ACC112 (cell line): ENCODE measurements at regions not wholly inside any gene's neighbourhood (a gene's known extent, or its start where the extent isn't known, plus 50 kb on each side); places are given as distances from the start of the nearest gene placed in this dataset.

Experiments
- H2AFZ ChIP-seq: fragments of 200-600 bp; sonication (generic); one replicate; pipeline ENCODE4 v1.6.0; 2017; ENCODE audit warnings: antibody characterized with exemption, low read length; ENCODE audit not compliant: unreplicated experiment
- H3K27ac ChIP-seq: fragments of 200-600 bp; sonication (generic); 2 replicates; pipeline ENCODE4 v1.5.1; 2014; ENCODE audit warnings: low read depth, mild to moderate bottlenecking, antibody characterized with exemption, low read length, moderate library complexity
- H3K27me3 ChIP-seq: fragments of 200-600 bp; sonication (generic); 2 replicates; pipeline ENCODE4 v1.6.1; 2014; ENCODE audit warnings: mild to moderate bottlenecking, antibody characterized with exemption, low read length, moderate library complexity, mixed read lengths; ENCODE audit not compliant: insufficient read depth
- H3K36me3 ChIP-seq: fragments of 200-600 bp; sonication (generic); 2 replicates; pipeline ENCODE4 v1.6.1; 2016; ENCODE audit warnings: mild to moderate bottlenecking, antibody characterized with exemption, low read length, moderate library complexity, mixed read lengths; ENCODE audit not compliant: insufficient read depth
- H3K4me1 ChIP-seq: fragments of 200-600 bp; sonication (generic); one replicate; pipeline ENCODE4 v1.6.1; 2016; ENCODE audit warnings: low read length, mixed read lengths; ENCODE audit not compliant: insufficient read depth, unreplicated experiment, control insufficient read depth
- H3K4me3 ChIP-seq: fragments of 200-600 bp; sonication (generic); 2 replicates; pipeline ENCODE4 v1.5.1; 2014; ENCODE audit warnings: mild to moderate bottlenecking, low read depth, low read length
- H3K79me2 ChIP-seq: fragments of 200-600 bp; sonication (generic); one replicate; pipeline ENCODE4 v1.6.0; 2016; ENCODE audit warnings: low read length; ENCODE audit not compliant: control insufficient read depth, unreplicated experiment, insufficient read depth

GRCh38 chr11:116071241-116071640 is 567.0 kb upstream of the CADM1 start:
- H3K27me3 ChIP-seq: no peaks in the 10 kb centered on the region
- H3K4me1 ChIP-seq: no peaks in the 10 kb centered on the region

DNA sequence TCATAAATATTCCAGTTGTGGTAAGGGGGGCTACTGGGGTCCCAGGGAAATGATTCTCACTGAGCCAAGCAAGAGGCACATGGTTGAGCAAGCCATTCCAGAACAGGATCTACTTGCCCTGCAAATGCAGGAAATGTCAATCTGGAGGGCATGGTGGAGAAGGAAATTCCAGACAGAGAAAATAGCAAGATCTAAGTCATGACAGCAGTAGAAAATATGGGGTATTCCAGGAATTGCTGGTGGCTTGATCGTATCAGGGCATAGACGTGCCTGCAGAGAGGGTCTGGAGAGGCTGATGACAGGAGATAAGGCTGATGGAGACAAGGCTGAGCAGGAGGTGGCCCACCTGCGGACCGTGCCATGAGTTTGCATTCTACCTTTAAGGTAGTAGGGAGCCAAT is 566.3 kb upstream of the CADM1 start:
- Histone ChIP-seq H2AFZ (no peak overlapping the region), H3K4me1 (no peaks in the 10 kb centered on the region), H3K79me2 (no peaks in the 10 kb centered on the region), H3K27ac (no peak overlapping the region), H3K36me3 (no peaks in the 10 kb centered on the region), H3K4me3 (no peak overlapping the region), H3K27me3 (no peaks in the 10 kb centered on the region)

More at GRCh38 chr11:116071241-116071640, 567.0 kb upstream of the CADM1 start:
- Histone ChIP-seq H3K36me3 (no peaks in the 10 kb centered on the region), H3K4me3 (no peak overlapping the region), H2AFZ (no peak overlapping the region), H3K79me2 (no peaks in the 10 kb centered on the region), H3K27ac (no peak overlapping the region)

GRCh38 chr11:116066777-116067176 is 562.6 kb upstream of the CADM1 start:
- Histone ChIP-seq H3K27me3 (no peaks in the 10 kb centered on the region), H3K4me1 (no peaks in the 10 kb centered on the region)

DNA sequence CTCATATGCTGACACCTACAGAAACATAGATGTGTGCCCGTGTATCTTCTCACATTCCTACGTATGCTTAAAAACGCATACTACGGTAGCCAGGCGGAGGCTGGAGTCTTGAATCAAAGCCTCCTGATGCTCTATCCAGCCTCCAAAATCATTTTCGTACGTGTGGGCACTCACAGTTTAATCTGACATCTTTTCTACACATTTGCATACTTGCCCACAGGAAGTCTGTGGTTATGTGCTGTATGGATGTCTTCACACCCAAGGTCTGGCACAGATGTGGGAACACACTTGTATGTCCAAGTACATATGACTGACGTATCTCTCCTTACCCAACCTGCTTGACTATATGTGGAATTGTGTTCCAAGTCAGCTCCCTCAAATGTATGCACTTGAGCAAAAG is 561.8 kb upstream of the CADM1 start:
- Histone ChIP-seq H2AFZ (no peak overlapping the region), H3K4me1 (no peaks in the 10 kb centered on the region), H3K36me3 (no peaks in the 10 kb centered on the region), H3K27me3 (no peaks in the 10 kb centered on the region), H3K27ac (no peak overlapping the region), H3K4me3 (no peak overlapping the region), H3K79me2 (no peaks in the 10 kb centered on the region)

More at GRCh38 chr11:116066777-116067176, 562.6 kb upstream of the CADM1 start:
- H3K36me3 ChIP-seq: no peaks in the 10 kb centered on the region
- H2AFZ ChIP-seq: no peak overlapping the region
- H3K27ac ChIP-seq: no peak overlapping the region
- no peaks in the 10 kb centered on the region for H3K79me2 ChIP-seq
- no peak overlapping the region for H3K4me3 ChIP-seq

GRCh38 chr11:116065191-116065895 is 561.1 kb upstream of the CADM1 start:
- no peak overlapping the region for H3K4me3 ChIP-seq
- H3K27me3 ChIP-seq: no peaks in the 10 kb centered on the region
- H2AFZ ChIP-seq: no peak overlapping the region
- H3K36me3 ChIP-seq: no peaks in the 10 kb centered on the region
- no peaks in the 10 kb centered on the region for H3K4me1 ChIP-seq
- no peaks in the 10 kb centered on the region for H3K79me2 ChIP-seq
- no peak overlapping the region for H3K27ac ChIP-seq

- Histone ChIP-seq H3K27ac (no peak overlapping the region), H3K27me3 (no peaks in the 10 kb centered on the region), H2AFZ (no peak overlapping the region), H3K79me2 (no peaks in the 10 kb centered on the region), H3K4me3 (no peak overlapping the region), H3K36me3 (no peaks in the 10 kb centered on the region), H3K4me1 (no peaks in the 10 kb centered on the region)
Measured at GRCh38 chr11:116062490-116063171, 558.4 kb upstream of the CADM1 start.

GRCh38 chr11:116062129-116062489 is 557.9 kb upstream of the CADM1 start:
- Histone ChIP-seq H3K79me2 (no peaks in the 10 kb centered on the region), H3K27me3 (no peaks in the 10 kb centered on the region), H3K36me3 (no peaks in the 10 kb centered on the region), H3K27ac (no peak overlapping the region), H2AFZ (no peak overlapping the region), H3K4me3 (no peak overlapping the region), H3K4me1 (no peaks in the 10 kb centered on the region)

- Histone ChIP-seq H3K4me1 (no peaks in the 10 kb centered on the region), H3K27ac (no peak overlapping the region), H3K4me3 (no peak overlapping the region), H2AFZ (no peak overlapping the region), H3K79me2 (no peaks in the 10 kb centered on the region), H3K27me3 (no peaks in the 10 kb centered on the region), H3K36me3 (no peaks in the 10 kb centered on the region)
Measured at GRCh38 chr11:116061322-116061721, 557.1 kb upstream of the CADM1 start.

GRCh38 chr11:116059919-116060318 is 555.7 kb upstream of the CADM1 start:
- H3K27ac ChIP-seq: no peak overlapping the region
- no peak overlapping the region for H3K4me3 ChIP-seq
- H2AFZ ChIP-seq: no peak overlapping the region
- H3K36me3 ChIP-seq: no peaks in the 10 kb centered on the region
- H3K27me3 ChIP-seq: no peaks in the 10 kb centered on the region
- no peaks in the 10 kb centered on the region for H3K79me2 ChIP-seq
- H3K4me1 ChIP-seq: no peaks in the 10 kb centered on the region

DNA sequence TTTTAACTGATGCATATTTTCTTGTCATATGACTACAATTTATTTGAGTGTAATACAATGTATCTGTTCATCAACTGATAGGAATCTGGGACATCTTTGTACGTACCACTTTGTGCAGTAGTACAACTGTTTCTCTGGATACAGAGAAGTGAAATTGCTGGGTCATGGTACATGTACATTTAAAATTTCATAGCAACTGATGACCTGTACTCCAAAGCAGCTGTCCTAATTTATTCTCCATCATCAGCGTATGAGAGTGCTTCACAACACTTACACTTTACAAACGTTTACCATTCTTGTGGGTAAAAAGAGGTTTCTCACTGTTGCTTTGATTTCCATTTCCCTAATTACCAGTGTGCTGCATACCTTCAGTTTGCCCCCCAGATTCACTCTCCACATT is 552.8 kb upstream of the CADM1 start:
- Histone ChIP-seq H2AFZ (no peak overlapping the region), H3K4me3 (no peak overlapping the region), H3K4me1 (no peaks in the 10 kb centered on the region), H3K79me2 (no peaks in the 10 kb centered on the region), H3K27me3 (no peaks in the 10 kb centered on the region), H3K27ac (no peak overlapping the region), H3K36me3 (no peaks in the 10 kb centered on the region)

DNA sequence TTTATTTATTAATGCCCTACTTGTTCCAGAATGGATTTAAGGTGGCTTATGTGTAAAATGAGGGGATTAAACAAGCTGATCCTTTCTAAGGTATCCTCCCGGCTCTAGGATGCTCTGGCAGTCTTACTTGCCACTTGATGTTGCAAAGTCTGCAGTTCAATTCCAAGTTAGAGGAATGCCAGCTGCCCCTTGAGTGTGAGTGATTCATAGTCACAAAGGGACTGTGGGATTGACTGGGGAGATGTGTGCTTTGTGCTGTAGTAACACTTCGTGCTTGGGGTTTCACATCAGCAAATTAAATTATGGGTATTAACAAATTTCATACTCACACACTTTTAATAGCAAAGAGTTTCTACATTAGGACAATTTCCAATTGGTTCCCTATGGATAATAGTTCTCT is 550.8 kb upstream of the CADM1 start:
- H3K79me2 ChIP-seq: no peaks in the 10 kb centered on the region
- H3K27me3 ChIP-seq: no peaks in the 10 kb centered on the region
- no peaks in the 10 kb centered on the region for H3K4me1 ChIP-seq
- H3K4me3 ChIP-seq: no peak overlapping the region
- no peak overlapping the region for H2AFZ ChIP-seq
- H3K27ac ChIP-seq: no peak overlapping the region
- no peaks in the 10 kb centered on the region for H3K36me3 ChIP-seq
